ENCODE measurements at regions not wholly inside any gene's neighbourhood (a gene's known extent, or its start where the extent isn't known, plus 50 kb on each side); places are given as distances from the start of the nearest gene placed in this dataset.
A peak's percentile ranks its signal among the peaks of the same experiment; 100 is the strongest.

GRCh38 chr9:119955276-119955675 lies 586.0 kb upstream of the BRINP1 start:
- no peak for DNase-seq (ENCODE audit: low read depth in 4 of 6, low spot score in 6 of 6)
- H3K27ac ChIP-seq (ENCODE audit: low read depth, low read length) = no peak overlapping the region
- H3K4me1 ChIP-seq (ENCODE audit: control insufficient read depth, insufficient read depth, low read length) = no peaks in the 10 kb centered on the region
- no peaks in the 10 kb centered on the region for H3K9me3 ChIP-seq (ENCODE audit: control insufficient read depth, insufficient read depth, low read length)
- no peak overlapping the region for H3K4me3 ChIP-seq (ENCODE audit: low read depth, low read length)
- H3K27me3 ChIP-seq (ENCODE audit: control insufficient read depth, insufficient read depth, low read length) = no peaks in the 10 kb centered on the region
- no peaks in the 10 kb centered on the region for H3K36me3 ChIP-seq (ENCODE audit: control insufficient read depth, insufficient read depth, low read length)
- WGBS (ENCODE audit: insufficient coverage) = no CpG with 5 or more reads among the region's 3 CpGs

GRCh38 chr9:119951591-119951990 lies 582.4 kb upstream of the BRINP1 start:
- no peak for DNase-seq (ENCODE audit: low read depth in 4 of 6, low spot score in 6 of 6)
- Histone ChIP-seq H3K27me3 (ENCODE audit: control insufficient read depth, insufficient read depth, low read length) (no peaks in the 10 kb centered on the region), H3K36me3 (ENCODE audit: control insufficient read depth, insufficient read depth, low read length) (no peaks in the 10 kb centered on the region), H3K27ac (ENCODE audit: low read depth, low read length) (no peak overlapping the region), H3K9me3 (ENCODE audit: control insufficient read depth, insufficient read depth, low read length) (no peaks in the 10 kb centered on the region), H3K4me3 (ENCODE audit: low read depth, low read length) (no peak overlapping the region), H3K4me1 (ENCODE audit: control insufficient read depth, insufficient read depth, low read length) (no peaks in the 10 kb centered on the region)
- 80% methylated on average over 2 of the region's 3 CpGs for WGBS (ENCODE audit: insufficient coverage)

DNA sequence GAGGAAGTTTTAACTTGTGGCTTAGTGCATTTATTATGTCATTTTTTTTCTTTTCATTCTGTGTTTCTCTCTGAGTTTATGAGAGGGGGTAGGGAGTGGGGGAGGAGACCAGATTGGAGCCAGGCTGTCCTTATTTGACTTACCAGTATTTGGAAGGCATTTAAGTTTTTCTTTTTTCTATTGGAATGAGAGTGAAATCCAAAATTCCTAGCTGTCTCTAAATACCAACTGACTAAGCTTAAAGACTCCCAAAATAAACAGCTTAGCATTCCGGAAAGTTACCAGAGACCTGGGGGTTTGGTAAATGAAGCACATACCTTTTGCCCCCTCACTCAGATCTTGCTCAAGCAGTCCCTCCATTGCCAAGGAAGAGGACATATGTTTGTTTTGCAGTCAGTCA lies 581.9 kb upstream of the BRINP1 start:
- H3K36me3 ChIP-seq (ENCODE audit: control insufficient read depth, insufficient read depth, low read length) = no peaks in the 10 kb centered on the region
- H3K9me3 ChIP-seq (ENCODE audit: control insufficient read depth, insufficient read depth, low read length) = no peaks in the 10 kb centered on the region
- H3K4me3 ChIP-seq (ENCODE audit: low read depth, low read length) = no peak overlapping the region
- no peak overlapping the region for H3K27ac ChIP-seq (ENCODE audit: low read depth, low read length)
- peak in 1 of 6 donors; percentile 75 for DNase-seq (ENCODE audit: low read depth in 4 of 6, low spot score in 6 of 6)
- WGBS (ENCODE audit: insufficient coverage) = no CpG with 5 or more reads among the region's 1 CpG
- H3K27me3 ChIP-seq (ENCODE audit: control insufficient read depth, insufficient read depth, low read length) = no peaks in the 10 kb centered on the region
- H3K4me1 ChIP-seq (ENCODE audit: control insufficient read depth, insufficient read depth, low read length) = no peaks in the 10 kb centered on the region

GRCh38 chr9:119945686-119946085 lies 576.5 kb upstream of the BRINP1 start:
- no peaks in the 10 kb centered on the region for H3K4me1 ChIP-seq (ENCODE audit: control insufficient read depth, insufficient read depth, low read length)
- H3K4me3 ChIP-seq (ENCODE audit: low read depth, low read length) = no peak overlapping the region
- H3K9me3 ChIP-seq (ENCODE audit: control insufficient read depth, insufficient read depth, low read length) = no peaks in the 10 kb centered on the region
- WGBS (ENCODE audit: insufficient coverage) = 82% methylated on average over 2 of the region's 7 CpGs
- H3K36me3 ChIP-seq (ENCODE audit: control insufficient read depth, insufficient read depth, low read length) = no peaks in the 10 kb centered on the region
- no peaks in the 10 kb centered on the region for H3K27me3 ChIP-seq (ENCODE audit: control insufficient read depth, insufficient read depth, low read length)
- H3K27ac ChIP-seq (ENCODE audit: low read depth, low read length) = no peak overlapping the region
- peak in 1 of 6 donors; percentile 28 for DNase-seq (ENCODE audit: low read depth in 4 of 6, low spot score in 6 of 6)

DNA sequence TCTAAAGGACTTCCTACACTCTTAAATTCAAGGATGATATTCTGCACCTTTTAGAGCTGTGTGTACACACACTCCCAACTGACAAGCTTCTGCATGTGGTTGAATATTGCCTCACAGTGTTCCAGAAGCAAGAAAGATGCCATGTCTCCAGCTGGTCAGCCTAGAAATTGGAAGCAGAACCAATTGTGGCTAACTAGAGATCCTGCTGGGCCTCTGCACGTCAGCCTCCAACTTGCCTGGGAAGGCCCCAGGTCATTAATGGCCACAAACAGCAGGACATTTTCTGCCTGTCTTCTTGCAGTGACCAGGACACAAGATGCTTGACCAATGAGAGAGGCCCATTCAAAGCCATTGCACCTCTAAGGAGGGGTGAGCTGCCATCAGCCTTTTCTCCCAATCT lies 571.9 kb upstream of the BRINP1 start:
- Histone ChIP-seq H3K36me3 (ENCODE audit: control insufficient read depth, insufficient read depth, low read length) (no peaks in the 10 kb centered on the region), H3K27ac (ENCODE audit: low read depth, low read length) (no peak overlapping the region), H3K4me1 (ENCODE audit: control insufficient read depth, insufficient read depth, low read length) (peaks cover 3% of the 10 kb centered on the region), H3K9me3 (ENCODE audit: control insufficient read depth, insufficient read depth, low read length) (no peaks in the 10 kb centered on the region), H3K27me3 (ENCODE audit: control insufficient read depth, insufficient read depth, low read length) (no peaks in the 10 kb centered on the region), H3K4me3 (ENCODE audit: low read depth, low read length) (no peak overlapping the region)
- no peak for DNase-seq (ENCODE audit: low read depth in 4 of 6, low spot score in 6 of 6)
- 67% methylated on average over 1 of the region's 1 CpG for WGBS (ENCODE audit: insufficient coverage)

GRCh38 chr9:119938871-119939270 lies 569.6 kb upstream of the BRINP1 start:
- WGBS (ENCODE audit: insufficient coverage) = 57% methylated on average over 1 of the region's 2 CpGs
- no peaks in the 10 kb centered on the region for H3K9me3 ChIP-seq (ENCODE audit: control insufficient read depth, insufficient read depth, low read length)
- no peaks in the 10 kb centered on the region for H3K27me3 ChIP-seq (ENCODE audit: control insufficient read depth, insufficient read depth, low read length)
- peak in 2 of 6 donors; percentile 35 to 37 for DNase-seq (ENCODE audit: low read depth in 4 of 6, low spot score in 6 of 6)
- H3K4me1 ChIP-seq (ENCODE audit: control insufficient read depth, insufficient read depth, low read length) = peaks cover 3% of the 10 kb centered on the region
- no peak overlapping the region for H3K4me3 ChIP-seq (ENCODE audit: low read depth, low read length)
- H3K27ac ChIP-seq (ENCODE audit: low read depth, low read length) = no peak overlapping the region
- H3K36me3 ChIP-seq (ENCODE audit: control insufficient read depth, insufficient read depth, low read length) = no peaks in the 10 kb centered on the region

GRCh38 chr9:119934497-119934896 lies 565.3 kb upstream of the BRINP1 start:
- DNase-seq (ENCODE audit: low read depth in 4 of 6, low spot score in 6 of 6) = no peak
- Histone ChIP-seq H3K9me3 (ENCODE audit: control insufficient read depth, insufficient read depth, low read length) (no peaks in the 10 kb centered on the region), H3K4me3 (ENCODE audit: low read depth, low read length) (no peak overlapping the region), H3K27ac (ENCODE audit: low read depth, low read length) (no peak overlapping the region), H3K4me1 (ENCODE audit: control insufficient read depth, insufficient read depth, low read length) (peaks cover 3% of the 10 kb centered on the region), H3K36me3 (ENCODE audit: control insufficient read depth, insufficient read depth, low read length) (no peaks in the 10 kb centered on the region), H3K27me3 (ENCODE audit: control insufficient read depth, insufficient read depth, low read length) (no peaks in the 10 kb centered on the region)
- 83% methylated on average over 2 of the region's 4 CpGs for WGBS (ENCODE audit: insufficient coverage)

GRCh38 chr9:119933191-119933590 lies 564.0 kb upstream of the BRINP1 start:
- H3K4me3 ChIP-seq (ENCODE audit: low read depth, low read length) = no peak overlapping the region
- WGBS (ENCODE audit: insufficient coverage) = 85% methylated on average over 4 of the region's 5 CpGs
- H3K9me3 ChIP-seq (ENCODE audit: control insufficient read depth, insufficient read depth, low read length) = no peaks in the 10 kb centered on the region
- no peak for DNase-seq (ENCODE audit: low read depth in 4 of 6, low spot score in 6 of 6)
- H3K27ac ChIP-seq (ENCODE audit: low read depth, low read length) = no peak overlapping the region
- H3K27me3 ChIP-seq (ENCODE audit: control insufficient read depth, insufficient read depth, low read length) = no peaks in the 10 kb centered on the region
- H3K4me1 ChIP-seq (ENCODE audit: control insufficient read depth, insufficient read depth, low read length) = no peaks in the 10 kb centered on the region
- H3K36me3 ChIP-seq (ENCODE audit: control insufficient read depth, insufficient read depth, low read length) = no peaks in the 10 kb centered on the region

GRCh38 chr9:119924736-119925135 lies 555.5 kb upstream of the BRINP1 start:
- Histone ChIP-seq H3K9me3 (ENCODE audit: control insufficient read depth, insufficient read depth, low read length) (no peaks in the 10 kb centered on the region), H3K4me1 (ENCODE audit: control insufficient read depth, insufficient read depth, low read length) (no peaks in the 10 kb centered on the region), H3K27ac (ENCODE audit: low read depth, low read length) (no peak overlapping the region), H3K36me3 (ENCODE audit: control insufficient read depth, insufficient read depth, low read length) (no peaks in the 10 kb centered on the region), H3K4me3 (ENCODE audit: low read depth, low read length) (no peak overlapping the region), H3K27me3 (ENCODE audit: control insufficient read depth, insufficient read depth, low read length) (no peaks in the 10 kb centered on the region)
- no peak for DNase-seq (ENCODE audit: low read depth in 4 of 6, low spot score in 6 of 6)
- WGBS (ENCODE audit: insufficient coverage) = 80% methylated on average over 1 of the region's 4 CpGs

DNA sequence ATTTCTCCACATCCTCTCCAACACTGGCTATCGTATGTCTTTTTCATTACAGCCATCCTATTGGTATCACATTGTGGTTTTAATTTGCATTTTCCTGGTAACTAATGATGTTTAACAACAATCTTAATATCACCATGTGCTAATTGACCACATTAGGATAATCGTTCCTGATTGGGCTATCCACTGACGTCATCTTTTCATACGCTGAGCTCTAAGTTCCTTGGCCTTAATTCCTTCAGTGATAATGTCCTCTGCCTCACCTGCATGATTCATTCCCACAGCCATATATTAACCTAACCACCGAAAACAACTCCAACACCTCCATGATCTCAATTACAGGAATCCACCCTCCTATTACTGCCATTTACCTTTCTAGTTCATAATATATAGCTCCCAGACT lies 547.9 kb upstream of the BRINP1 start:
- Histone ChIP-seq H3K36me3 (ENCODE audit: control insufficient read depth, insufficient read depth, low read length) (no peaks in the 10 kb centered on the region), H3K27me3 (ENCODE audit: control insufficient read depth, insufficient read depth, low read length) (no peaks in the 10 kb centered on the region), H3K27ac (ENCODE audit: low read depth, low read length) (no peak overlapping the region), H3K4me1 (ENCODE audit: control insufficient read depth, insufficient read depth, low read length) (no peaks in the 10 kb centered on the region), H3K4me3 (ENCODE audit: low read depth, low read length) (no peak overlapping the region), H3K9me3 (ENCODE audit: control insufficient read depth, insufficient read depth, low read length) (no peaks in the 10 kb centered on the region)
- no peak for DNase-seq (ENCODE audit: low read depth in 4 of 6, low spot score in 6 of 6)
- 96% methylated on average over 4 of the region's 5 CpGs for WGBS (ENCODE audit: insufficient coverage)

All from spinal cord (tissue), 9 donors.